ENCODE measurements at regions not wholly inside any gene's neighbourhood (a gene's known extent, or its start where the extent isn't known, plus 50 kb on each side); places are given as distances from the start of the nearest gene placed in this dataset.
"Not testable (repeated sequence)": the region's sequence is repeated elsewhere in the genome, so short reads cannot be mapped to it uniquely, and the experiment has no call there.

DNA sequence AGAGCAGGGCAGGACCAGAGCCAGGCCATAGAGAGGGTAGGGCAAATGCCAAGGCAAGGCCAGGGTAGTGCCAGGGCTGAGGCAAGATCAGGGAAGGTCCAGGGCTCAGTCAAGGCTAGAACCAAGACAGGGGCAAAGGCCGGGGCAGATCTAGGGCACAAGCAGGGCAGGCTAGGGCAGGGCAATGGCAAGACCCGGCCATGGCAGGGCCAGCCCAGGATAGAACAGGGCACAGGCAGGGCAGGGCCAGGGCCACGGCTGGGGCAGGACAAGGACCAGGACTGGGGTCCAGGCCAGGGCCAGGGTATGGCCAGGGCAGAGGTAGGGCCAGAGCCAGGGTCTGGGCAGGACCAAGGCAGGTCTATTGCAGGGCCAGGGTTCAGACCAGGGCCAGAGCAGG lies 2873.2 kb downstream of the RPIA start:
- TF ChIP-seq, protein P1, sequence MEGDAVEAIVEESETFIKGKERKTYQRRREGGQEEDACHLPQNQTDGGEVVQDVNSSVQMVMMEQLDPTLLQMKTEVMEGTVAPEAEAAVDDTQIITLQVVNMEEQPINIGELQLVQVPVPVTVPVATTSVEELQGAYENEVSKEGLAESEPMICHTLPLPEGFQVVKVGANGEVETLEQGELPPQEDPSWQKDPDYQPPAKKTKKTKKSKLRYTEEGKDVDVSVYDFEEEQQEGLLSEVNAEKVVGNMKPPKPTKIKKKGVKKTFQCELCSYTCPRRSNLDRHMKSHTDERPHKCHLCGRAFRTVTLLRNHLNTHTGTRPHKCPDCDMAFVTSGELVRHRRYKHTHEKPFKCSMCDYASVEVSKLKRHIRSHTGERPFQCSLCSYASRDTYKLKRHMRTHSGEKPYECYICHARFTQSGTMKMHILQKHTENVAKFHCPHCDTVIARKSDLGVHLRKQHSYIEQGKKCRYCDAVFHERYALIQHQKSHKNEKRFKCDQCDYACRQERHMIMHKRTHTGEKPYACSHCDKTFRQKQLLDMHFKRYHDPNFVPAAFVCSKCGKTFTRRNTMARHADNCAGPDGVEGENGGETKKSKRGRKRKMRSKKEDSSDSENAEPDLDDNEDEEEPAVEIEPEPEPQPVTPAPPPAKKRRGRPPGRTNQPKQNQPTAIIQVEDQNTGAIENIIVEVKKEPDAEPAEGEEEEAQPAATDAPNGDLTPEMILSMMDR (conservative IDR thresholded peaks at IDR 0.05; ENCODE audit: low read depth, low read length): not testable (repeated sequence)
- TF ChIP-seq EZH2 (IDR thresholded peaks at IDR 0.05; ENCODE audit: borderline replicate concordance, low read depth, low read length, poor library complexity, severe bottlenecking): not testable (repeated sequence)
